ENCODE measurements at regions not wholly inside any gene's neighbourhood (a gene's known extent, or its start where the extent isn't known, plus 50 kb on each side); places are given as distances from the start of the nearest gene placed in this dataset.

- TF ChIP-seq CTCF (IDR thresholded peaks at IDR 0.05), result no peak
- TF ChIP-seq EZH2phosphoT487 (IDR thresholded peaks at IDR 0.05), result no peak
These were observed 131.6 kb upstream of the PLEKHG7 start for GRCh38 chr12:92571169-92571568.

Measured in neural progenitor cell (in vitro differentiated cells).